ENCODE measurements at regions not wholly inside any gene's neighbourhood (a gene's known extent, or its start where the extent isn't known, plus 50 kb on each side); places are given as distances from the start of the nearest gene placed in this dataset.

DNA sequence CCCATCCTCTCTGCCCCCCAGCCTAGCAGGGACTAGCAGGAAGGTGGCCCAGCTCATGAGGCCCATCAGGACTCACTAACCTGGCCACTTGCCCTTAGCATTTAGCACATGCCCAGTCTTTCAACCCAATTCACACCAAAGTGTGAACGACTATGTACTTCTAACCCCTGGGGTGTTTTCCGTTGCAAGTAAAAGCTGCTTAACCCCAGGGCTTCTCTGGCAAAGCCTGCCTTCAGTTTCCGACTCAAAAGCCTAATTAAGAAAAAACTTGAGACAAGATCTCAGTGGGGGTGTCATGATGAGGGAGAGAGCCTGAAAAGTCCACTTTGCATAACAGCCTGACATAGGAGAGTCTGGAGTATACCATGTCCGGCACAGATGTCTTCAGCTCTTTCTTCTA is 347.8 kb downstream of the MN1 start:
- Histone ChIP-seq H3K4me1 (replicated peaks) (no peaks in the 10 kb centered on the region), H3K27me3 (replicated peaks; ENCODE audit: insufficient read depth) (no peaks in the 10 kb centered on the region), H3K9me3 (no peaks in the 10 kb centered on the region), H3K4me3 (no peak overlapping the region), H3K36me3 (no peaks in the 10 kb centered on the region), H3K27ac (no peak overlapping the region)
- no peak for DNase-seq (ENCODE audit: low spot score)
- intact Hi-C loops (cut with DNase I), result no loop called here
- no peak for TF ChIP-seq POLR2AphosphoS5 (IDR thresholded peaks at IDR 0.05)
- TF ChIP-seq, protein P1, sequence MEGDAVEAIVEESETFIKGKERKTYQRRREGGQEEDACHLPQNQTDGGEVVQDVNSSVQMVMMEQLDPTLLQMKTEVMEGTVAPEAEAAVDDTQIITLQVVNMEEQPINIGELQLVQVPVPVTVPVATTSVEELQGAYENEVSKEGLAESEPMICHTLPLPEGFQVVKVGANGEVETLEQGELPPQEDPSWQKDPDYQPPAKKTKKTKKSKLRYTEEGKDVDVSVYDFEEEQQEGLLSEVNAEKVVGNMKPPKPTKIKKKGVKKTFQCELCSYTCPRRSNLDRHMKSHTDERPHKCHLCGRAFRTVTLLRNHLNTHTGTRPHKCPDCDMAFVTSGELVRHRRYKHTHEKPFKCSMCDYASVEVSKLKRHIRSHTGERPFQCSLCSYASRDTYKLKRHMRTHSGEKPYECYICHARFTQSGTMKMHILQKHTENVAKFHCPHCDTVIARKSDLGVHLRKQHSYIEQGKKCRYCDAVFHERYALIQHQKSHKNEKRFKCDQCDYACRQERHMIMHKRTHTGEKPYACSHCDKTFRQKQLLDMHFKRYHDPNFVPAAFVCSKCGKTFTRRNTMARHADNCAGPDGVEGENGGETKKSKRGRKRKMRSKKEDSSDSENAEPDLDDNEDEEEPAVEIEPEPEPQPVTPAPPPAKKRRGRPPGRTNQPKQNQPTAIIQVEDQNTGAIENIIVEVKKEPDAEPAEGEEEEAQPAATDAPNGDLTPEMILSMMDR (IDR thresholded peaks at IDR 0.05), result no peak
- TF ChIP-seq POLR2A (IDR thresholded peaks at IDR 0.05), result no peak
- WGBS, result 84% methylated on average over 4 of the region's 4 CpGs

DNA sequence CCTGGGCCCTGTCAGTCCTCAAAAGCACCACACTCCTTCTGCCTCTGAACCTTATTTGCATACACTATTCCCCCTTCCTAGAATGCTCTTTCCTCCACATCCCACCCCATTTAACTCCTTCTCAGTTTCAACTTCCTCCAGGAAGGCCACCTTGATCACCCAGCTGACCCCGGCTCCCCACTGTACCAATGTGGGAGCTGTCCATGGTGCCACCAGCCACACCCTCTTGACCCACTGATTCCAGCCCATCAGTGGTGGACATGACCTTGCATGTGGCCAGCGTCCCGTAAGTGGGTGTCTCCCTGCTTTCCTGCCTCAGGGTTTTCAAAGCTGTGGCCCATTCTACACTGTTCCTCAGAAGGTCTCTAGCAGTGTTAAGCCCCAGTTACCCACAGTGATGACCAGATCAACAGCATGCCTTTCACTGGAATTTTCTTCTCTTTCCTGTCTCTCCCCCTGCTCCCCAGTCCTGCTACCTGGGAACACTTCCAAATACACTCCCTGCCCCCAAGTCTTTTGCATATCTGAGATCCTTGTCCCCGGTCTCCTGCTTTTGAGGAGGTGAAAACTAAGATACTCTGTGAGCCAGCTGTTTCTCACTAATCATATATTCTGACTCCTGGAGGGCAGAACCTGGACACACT is 346.6 kb downstream of the MN1 start:
- Histone ChIP-seq H3K9me3 (no peaks in the 10 kb centered on the region), H3K27me3 (replicated peaks; ENCODE audit: insufficient read depth) (no peaks in the 10 kb centered on the region), H3K36me3 (no peaks in the 10 kb centered on the region), H3K4me1 (replicated peaks) (no peaks in the 10 kb centered on the region), H3K4me3 (no peak overlapping the region), H3K27ac (no peak overlapping the region)
- 61% methylated on average over 4 of the region's 4 CpGs for WGBS
- TF ChIP-seq POLR2A (IDR thresholded peaks at IDR 0.05) (no peak), POLR2AphosphoS5 (IDR thresholded peaks at IDR 0.05) (no peak)
- TF ChIP-seq, protein P1 (IDR thresholded peaks at IDR 0.05), result no peak
- no peak for DNase-seq (ENCODE audit: low spot score)
- intact Hi-C loops (cut with DNase I), result no loop called here

DNA sequence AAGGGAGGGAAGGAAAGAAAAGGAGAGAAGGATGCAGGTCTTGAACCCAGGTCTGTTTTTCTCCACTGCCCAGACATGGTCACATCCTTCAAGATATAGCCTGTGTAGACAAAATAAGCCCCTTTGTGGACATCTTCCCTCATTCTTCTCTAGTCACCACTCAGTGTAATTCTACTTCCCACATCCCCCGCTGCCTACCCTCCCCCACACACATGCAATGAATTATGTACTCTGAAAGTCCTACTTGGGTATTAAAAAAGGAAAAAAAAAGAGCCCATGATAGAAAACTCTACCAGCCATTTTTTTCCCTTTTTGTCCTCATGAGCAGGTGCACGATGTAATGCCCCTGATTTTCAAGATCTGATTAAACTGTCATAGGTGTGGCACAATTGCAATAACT is 346.0 kb downstream of the MN1 start:
- Histone ChIP-seq H3K27me3 (replicated peaks; ENCODE audit: insufficient read depth) (no peaks in the 10 kb centered on the region), H3K27ac (no peak overlapping the region), H3K4me1 (replicated peaks) (no peaks in the 10 kb centered on the region), H3K4me3 (no peak overlapping the region), H3K9me3 (no peaks in the 10 kb centered on the region), H3K36me3 (no peaks in the 10 kb centered on the region)
- TF ChIP-seq POLR2A (IDR thresholded peaks at IDR 0.05), result no peak
- TF ChIP-seq POLR2AphosphoS5 (IDR thresholded peaks at IDR 0.05), result no peak
- TF ChIP-seq, protein P1 (IDR thresholded peaks at IDR 0.05), result no peak
- intact Hi-C loops (cut with DNase I), result no loop called here
- DNase-seq (ENCODE audit: low spot score), result no peak
- 86% methylated on average over 2 of the region's 2 CpGs for WGBS

DNA sequence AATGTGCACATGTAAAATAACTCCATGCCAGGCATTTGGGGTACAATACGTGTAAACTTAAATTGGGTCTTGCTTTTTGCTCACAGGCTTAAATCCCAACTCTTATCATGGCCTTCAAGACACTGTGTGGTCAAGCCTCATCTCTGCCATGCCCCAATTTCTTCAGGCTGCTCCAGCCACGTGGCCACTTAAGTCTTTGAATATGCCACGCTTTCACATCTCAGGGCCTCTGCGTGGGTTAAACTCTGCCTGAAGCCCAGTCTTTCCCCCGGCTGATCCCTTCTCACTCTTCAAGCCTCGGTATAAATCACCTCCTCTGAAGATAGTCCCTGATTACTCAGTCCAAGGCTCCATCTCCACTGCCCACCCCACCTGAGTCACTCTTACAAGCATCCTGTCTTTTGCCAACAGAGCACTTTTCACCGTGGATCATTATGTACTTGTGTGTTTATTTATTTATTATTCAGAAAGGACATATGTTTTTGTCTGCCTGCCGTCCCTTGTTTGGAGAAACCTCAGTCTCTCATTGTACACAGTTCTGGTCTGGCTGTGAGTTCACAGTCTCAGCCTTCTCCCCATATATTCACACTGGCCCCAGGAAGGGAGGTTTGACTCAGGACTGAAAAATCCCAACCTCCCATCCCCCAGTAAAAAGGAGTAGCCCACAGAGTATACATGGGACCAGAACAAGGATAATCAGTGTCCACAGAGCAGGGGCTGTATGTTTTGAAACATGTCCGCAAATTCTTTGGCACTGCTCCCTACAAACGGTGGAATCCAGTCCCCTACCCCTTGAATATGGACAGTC is 344.7 kb downstream of the MN1 start:
- no peak overlapping the region for H3K27ac ChIP-seq
- no peak for DNase-seq (ENCODE audit: low spot score)
- H3K36me3 ChIP-seq, result no peaks in the 10 kb centered on the region
- no peak overlapping the region for H3K4me3 ChIP-seq
- no peaks in the 10 kb centered on the region for H3K9me3 ChIP-seq
- H3K27me3 ChIP-seq (replicated peaks; ENCODE audit: insufficient read depth), result no peaks in the 10 kb centered on the region
- TF ChIP-seq POLR2AphosphoS5 (IDR thresholded peaks at IDR 0.05), result no peak
- no peak for TF ChIP-seq POLR2A (IDR thresholded peaks at IDR 0.05)
- TF ChIP-seq, protein P1 (IDR thresholded peaks at IDR 0.05), result no peak
- intact Hi-C loops (cut with DNase I), result no loop called here
- H3K4me1 ChIP-seq (replicated peaks), result no peaks in the 10 kb centered on the region
- 49% methylated on average over 10 of the region's 10 CpGs for WGBS

DNA sequence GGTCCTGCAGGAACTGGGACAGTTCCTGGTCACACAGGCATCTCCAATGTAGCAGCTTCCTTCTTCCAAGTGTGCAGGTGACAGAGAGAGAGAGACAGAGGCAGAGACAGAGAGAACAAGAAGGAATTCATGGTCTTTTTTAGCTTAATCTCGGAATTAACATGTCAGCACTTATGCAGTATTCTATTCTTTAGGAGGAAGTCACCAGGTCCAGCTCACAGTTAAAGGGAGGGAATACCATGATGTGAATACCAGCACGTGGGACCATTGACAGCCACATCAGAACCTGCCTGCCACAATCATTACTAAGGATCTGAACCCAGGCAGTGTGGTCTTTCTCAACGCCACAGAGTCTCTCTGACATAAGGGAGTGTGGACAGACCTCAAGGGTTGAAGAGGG is 341.6 kb downstream of the MN1 start:
- intact Hi-C loops (cut with DNase I), result no loop called here
- DNase-seq (ENCODE audit: low spot score), result no peak
- no peaks in the 10 kb centered on the region for H3K36me3 ChIP-seq
- H3K4me1 ChIP-seq (replicated peaks), result no peaks in the 10 kb centered on the region
- TF ChIP-seq POLR2AphosphoS5 (IDR thresholded peaks at IDR 0.05) (no peak), POLR2A (IDR thresholded peaks at IDR 0.05) (no peak)
- TF ChIP-seq, protein P1 (IDR thresholded peaks at IDR 0.05), result no peak
- H3K4me3 ChIP-seq, result no peak overlapping the region
- no peak overlapping the region for H3K27ac ChIP-seq
- no peaks in the 10 kb centered on the region for H3K27me3 ChIP-seq (replicated peaks; ENCODE audit: insufficient read depth)
- 57% methylated on average over 3 of the region's 3 CpGs for WGBS
- no peaks in the 10 kb centered on the region for H3K9me3 ChIP-seq

All from prostate gland (tissue), 2 donors.